HG02759 (cell line): ENCODE measurements at regions not wholly inside any gene's neighbourhood (a gene's known extent, or its start where the extent isn't known, plus 50 kb on each side); places are given as distances from the start of the nearest gene placed in this dataset.
"Not testable (repeated sequence)": the region's sequence is repeated elsewhere in the genome, so short reads cannot be mapped to it uniquely, and the experiment has no call there.

Experiments used
- ATAC-seq: cut with Tn5 transposase; IDR thresholded peaks from one replicate; pipeline ENCODE4 v1.9.1; 2021; ENCODE audit warnings: mild to moderate bottlenecking, moderate library complexity; ENCODE audit not compliant: unreplicated experiment

DNA sequence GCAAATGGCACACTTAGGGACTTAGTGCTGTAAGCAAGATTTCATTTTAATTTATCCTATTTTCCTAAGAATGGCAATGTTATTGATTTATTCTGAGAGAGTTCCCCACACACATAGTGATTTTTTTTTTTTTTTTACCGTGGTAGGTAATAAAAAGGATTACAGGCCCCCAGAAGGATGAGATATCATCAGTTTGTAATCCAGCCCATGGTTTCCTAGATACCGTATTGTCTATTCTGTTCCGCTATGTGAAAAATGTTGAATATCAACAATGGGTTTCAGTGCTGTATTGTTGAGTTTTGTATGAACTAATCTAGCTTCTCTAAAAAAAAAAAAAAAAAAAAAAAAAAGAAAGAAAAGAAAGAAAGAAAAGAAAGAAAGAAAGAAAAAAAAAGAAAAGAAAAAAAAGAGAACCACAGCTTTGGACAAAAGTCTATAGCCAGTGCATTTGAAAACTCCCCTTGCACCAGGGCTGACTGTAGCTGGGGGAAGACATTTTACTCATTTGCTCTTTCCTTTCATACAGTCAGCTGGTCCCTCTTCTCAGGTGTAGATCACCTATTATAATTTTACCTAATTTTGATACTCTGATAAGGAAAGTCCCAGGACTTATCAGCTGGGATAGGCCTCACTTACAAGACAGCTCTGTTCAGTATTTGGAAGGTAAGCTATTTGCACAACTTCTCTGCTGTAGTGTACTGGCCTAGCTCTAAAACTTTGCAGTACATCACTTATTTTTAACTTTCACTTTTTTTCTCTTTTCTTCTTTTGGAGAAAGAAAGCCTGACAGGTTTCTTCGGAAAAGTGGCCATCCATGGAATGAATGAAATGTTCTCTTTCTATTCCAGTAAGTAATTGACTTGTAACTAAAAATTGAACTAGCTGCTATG lies 101.4 kb upstream of the SOX2 start:
- no peak for ATAC-seq

- ATAC-seq: no peak
Observed at GRCh38 chr3:181609030-181609767, 102.5 kb upstream of the SOX2 start.

GRCh38 chr3:181604267-181604666 lies 107.5 kb upstream of the SOX2 start:
- no peak for ATAC-seq

- no peak for ATAC-seq
Observed at GRCh38 chr3:181596126-181596525, 115.6 kb upstream of the SOX2 start.

GRCh38 chr3:181590939-181591338 lies 120.8 kb upstream of the SOX2 start:
- not testable (repeated sequence) for ATAC-seq

DNA sequence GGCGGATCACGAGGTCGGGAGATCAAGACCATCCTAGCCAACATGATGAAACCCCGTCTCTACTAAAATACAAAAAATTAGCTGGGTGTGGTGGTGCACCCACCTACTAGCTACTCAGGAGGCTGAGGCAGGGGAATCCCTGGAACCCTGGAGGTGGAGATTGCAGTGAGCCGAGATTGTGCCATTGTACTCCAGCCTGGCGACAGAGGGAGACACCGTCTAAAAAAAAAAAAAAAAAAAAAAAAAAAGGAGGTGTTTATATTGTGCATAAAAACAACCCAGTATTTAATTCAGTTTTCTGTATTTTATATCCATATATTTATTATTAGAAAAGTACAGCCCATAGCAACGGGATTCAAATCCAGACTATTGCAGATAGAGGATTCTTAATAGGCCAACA lies 129.1 kb upstream of the SOX2 start:
- ATAC-seq: no peak

DNA sequence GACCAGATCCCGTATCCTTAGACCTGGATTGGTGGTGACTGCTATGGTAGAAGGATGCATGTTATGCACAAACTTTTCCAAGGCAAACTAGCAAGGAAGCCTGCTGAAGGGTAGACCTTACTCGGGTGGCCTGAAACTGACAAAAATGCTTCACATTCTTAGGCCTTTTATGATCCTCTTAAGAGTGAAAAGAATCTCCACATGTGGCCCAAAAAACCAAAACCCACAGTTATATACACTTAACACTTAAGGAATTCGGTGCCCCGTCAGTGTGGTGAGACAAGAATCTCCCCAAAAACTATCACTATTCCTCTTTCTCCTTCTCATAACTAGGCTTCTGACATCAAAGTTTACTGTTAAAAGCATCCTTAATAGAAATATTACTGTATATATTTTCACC lies 130.1 kb upstream of the SOX2 start:
- ATAC-seq: no peak

DNA sequence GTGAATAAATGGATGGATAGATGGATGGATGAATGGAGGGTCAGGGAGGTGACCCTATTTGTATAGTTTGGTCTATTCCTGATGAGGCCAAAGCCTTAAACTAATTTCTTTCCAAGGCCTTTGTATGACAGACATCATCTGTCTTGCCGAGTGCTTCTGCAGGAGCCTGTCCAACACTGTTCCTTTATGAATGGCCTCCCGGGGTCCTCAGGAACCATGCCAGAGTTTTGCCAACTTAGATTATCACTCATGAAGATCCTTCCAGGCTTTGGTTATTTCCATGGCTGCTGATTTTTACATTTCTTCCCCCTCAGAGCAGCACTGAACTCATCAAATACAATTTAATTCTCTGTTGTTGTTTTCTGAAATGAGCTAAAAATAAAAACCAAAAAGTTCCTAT lies 133.0 kb upstream of the SOX2 start:
- no peak for ATAC-seq

DNA sequence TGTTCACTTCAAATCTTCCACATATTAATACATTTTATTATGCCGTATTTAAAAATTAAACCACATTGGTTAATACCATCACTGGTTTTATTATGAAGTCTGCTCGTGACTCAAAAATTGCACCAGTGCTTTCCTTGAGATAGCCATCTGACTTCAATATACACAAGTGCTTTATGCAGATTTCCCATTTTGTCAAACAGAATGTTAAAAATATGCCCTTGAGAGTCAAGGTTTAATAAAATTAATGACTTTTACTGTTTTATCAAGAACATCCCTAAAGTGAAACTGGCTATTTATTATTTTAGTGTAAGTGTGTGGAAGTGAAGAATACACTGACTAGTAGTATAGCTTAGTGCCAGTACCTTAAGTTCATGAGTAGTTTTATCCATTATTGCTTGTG lies 139.3 kb upstream of the SOX2 start:
- ATAC-seq: no peak

- no peak for ATAC-seq
Observed at GRCh38 chr3:181570472-181570871, 141.3 kb upstream of the SOX2 start.

DNA sequence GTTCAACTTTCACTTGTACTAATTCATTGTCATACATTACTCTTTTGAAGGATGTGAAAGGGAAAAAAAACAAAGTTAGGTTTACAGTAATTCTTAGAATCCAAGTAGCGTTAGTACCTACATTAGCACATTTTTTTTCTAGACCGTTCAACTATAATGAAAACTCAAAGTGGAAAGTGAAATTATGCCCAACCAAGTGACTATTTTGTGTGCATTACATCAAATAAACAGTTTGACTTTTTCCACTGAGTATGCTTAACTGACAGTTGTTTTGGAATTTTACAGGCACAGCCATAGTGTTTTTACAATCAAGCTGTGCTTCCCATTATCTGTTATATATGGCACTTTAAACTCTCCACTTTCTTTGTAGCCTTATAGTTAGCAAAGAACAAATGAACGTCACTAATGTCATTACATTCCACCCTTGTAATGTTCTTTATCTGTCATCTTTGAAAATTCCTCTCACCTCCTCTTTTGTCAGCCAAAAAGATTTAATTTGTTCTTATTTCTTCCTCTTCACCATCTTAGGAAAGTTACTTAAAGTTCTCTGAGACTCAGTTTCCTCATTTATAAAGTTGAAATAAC lies 142.3 kb upstream of the SOX2 start:
- ATAC-seq: no peak

GRCh38 chr3:181568693-181569092 lies 143.0 kb upstream of the SOX2 start:
- ATAC-seq: no peak

DNA sequence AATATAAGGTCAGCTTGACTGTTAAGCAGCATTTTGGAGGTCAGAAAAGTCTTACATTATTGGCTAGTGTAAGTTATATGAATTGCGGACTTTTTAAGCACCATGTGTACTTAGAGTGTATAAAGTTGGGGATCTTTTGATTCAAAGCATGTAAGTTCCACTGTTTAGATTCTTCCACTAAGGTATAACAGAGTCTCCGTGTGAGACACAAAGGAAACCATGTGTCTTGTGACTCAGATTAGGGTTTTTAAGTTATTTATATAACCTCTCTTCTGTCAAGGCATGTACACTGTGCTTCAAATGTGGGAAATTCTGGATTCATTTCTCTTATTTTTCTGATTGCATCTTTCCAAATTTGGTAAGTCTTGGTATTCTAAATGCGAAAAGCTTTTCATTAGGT lies 143.5 kb upstream of the SOX2 start:
- ATAC-seq: no peak

DNA sequence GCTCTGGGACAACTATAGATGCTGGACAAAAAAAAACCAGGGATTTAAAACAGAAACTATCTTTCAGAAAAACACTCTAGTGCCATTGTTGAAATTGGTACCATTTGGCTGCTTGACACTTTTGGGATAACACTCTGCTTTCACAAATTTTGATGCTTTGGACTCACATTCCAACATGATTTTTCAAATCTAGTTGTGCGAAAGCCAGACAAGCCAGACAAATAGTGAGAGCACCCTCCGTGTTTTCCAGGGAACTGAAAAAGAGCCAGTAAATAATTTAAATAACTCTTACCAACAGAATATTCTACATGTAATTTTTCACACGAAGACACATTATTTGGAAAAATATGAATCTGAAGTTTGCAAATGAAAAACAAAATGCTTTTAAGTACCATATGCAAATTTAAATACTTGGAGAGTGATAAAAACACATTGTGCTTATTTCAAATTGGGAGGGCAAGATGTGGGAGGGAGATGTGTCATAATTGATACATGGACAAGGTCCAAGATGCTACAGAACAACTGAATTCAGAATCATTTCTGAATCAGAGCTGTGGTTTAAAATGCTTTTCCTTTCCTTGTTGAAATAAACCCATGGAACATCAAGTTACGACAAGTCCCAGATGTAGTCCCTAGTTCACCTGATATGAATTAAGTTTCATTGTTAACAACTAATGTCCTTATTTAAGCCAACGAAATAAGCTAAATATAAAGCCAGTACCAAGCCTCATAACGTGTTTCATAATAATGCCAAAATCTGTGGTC lies 144.2 kb upstream of the SOX2 start:
- ATAC-seq: no peak

DNA sequence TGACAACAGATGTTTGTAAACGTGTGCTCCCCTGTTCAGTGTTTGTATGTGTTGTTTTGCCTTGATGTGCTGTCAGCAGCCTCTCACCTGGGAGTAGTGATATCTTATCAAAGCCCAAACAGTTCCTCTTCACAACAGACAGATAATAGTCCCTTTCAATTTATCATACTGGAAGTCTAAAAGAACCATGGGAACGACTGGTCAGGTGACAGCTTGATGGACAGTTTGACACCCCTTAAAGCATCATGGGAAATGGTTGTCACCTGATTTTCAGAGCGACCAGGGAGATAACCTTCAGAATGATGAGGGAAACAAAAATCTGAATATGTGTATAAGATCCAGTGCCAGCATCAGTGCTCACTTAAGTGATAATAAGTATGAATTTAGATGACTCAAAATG lies 146.3 kb upstream of the SOX2 start:
- no peak for ATAC-seq

DNA sequence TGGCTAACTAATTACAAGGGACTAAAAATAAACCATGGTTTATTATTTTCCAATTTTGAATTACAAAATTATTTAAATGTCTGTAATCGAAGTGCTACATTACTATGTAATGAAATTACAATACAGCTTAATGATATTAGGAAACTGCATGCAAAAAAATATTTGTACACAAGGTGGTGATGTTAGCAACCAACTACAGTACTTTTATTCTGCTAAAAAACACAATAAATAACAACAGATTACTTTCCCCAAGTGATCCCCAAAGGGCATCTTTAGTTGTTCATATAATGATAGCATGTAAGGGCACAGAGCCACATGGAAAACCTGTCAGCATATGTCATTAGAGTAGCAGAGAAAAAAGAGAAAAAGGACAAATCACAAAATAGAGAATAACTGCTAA lies 147.5 kb upstream of the SOX2 start:
- ATAC-seq: no peak

GRCh38 chr3:181561139-181562031 lies 150.3 kb upstream of the SOX2 start:
- ATAC-seq: no peak

- ATAC-seq: no peak
Observed at GRCh38 chr3:181558870-181559269, 152.9 kb upstream of the SOX2 start.

DNA sequence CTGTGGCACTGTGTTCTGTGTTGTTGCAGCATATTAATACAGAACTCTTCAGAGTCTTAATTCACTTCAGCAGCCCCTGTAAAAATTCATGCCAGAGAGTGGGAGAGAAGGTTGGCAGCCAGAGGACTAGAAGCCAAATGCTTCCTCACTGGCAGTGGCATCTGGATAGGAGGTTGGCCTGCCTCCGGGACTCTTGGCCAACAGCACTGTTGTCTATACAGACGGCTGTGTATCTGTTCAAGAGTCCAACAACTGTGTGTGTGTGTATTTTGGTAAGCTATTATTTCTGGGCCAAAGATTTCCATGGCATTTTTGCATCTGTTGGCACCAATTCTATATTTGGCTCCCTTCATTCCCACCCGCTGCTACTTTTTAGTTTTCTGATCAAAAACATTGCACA lies 156.0 kb upstream of the SOX2 start:
- ATAC-seq: no peak

DNA sequence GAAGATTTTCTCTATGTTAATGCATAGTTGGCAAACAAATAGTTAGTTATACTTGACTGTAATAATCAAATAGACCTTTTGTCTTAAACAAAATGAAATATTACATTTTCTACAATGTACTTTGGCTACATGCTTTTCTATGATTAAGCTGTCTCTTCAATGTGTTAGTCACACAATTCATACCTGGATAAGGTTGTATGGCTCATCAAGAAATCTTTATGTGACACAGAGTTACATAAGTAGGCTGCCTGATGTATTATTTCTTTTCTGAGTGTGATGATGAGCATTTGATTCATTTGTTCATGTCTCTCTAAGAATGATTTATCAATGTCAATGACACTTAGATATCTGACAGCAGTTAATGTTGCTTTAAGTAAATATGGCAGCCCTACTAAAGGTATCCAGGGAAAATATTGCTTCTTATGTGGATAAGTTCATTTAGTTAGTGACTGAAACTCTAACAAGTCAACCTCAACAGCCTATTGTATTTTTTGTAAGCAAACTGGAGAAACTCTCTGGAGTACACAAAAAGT lies 157.4 kb upstream of the SOX2 start:
- no peak for ATAC-seq
